NB4 (cell line): ENCODE measurements at regions not wholly inside any gene's neighbourhood (a gene's known extent, or its start where the extent isn't known, plus 50 kb on each side); places are given as distances from the start of the nearest gene placed in this dataset.

Experiments used
- POLR2A ChIP-seq: IDR thresholded peaks from 2 replicates; pipeline ENCODE4 v1.6.1; 2011; ENCODE audit warnings: mild to moderate bottlenecking; ENCODE audit not compliant: insufficient read length; ENCODE audit errors: extremely low read depth
- TF ChIP-seq, protein P1 (sequence below): IDR thresholded peaks from one replicate; pipeline ENCODE4 v1.5.1; 2012; ENCODE audit warnings: low read depth, low read length
- TF ChIP-seq, protein P2 (sequence below): IDR thresholded peaks from 2 replicates; pipeline ENCODE4 v1.6.1; 2011; ENCODE audit warnings: low read depth, low read length

DNA sequence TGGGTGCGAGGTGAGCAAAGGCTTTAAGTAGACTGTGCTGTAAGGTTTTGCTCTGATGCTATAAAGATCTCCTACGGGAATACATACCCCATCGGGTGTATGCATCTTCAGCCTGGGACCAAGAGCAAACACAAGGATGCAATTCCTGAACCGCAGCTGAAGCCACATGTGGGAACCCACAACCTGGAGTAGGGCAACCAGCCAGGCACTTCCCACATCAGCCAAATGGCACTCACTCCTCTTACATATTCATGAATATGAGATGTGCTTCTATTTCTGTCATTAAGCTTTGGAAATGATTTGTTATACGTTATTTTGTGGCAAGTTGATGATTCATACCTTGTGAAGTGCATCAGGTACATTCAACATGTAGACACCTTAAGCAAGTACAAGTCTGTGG lies 619.2 kb downstream of the C6orf118 start:
- TF ChIP-seq, protein P1, sequence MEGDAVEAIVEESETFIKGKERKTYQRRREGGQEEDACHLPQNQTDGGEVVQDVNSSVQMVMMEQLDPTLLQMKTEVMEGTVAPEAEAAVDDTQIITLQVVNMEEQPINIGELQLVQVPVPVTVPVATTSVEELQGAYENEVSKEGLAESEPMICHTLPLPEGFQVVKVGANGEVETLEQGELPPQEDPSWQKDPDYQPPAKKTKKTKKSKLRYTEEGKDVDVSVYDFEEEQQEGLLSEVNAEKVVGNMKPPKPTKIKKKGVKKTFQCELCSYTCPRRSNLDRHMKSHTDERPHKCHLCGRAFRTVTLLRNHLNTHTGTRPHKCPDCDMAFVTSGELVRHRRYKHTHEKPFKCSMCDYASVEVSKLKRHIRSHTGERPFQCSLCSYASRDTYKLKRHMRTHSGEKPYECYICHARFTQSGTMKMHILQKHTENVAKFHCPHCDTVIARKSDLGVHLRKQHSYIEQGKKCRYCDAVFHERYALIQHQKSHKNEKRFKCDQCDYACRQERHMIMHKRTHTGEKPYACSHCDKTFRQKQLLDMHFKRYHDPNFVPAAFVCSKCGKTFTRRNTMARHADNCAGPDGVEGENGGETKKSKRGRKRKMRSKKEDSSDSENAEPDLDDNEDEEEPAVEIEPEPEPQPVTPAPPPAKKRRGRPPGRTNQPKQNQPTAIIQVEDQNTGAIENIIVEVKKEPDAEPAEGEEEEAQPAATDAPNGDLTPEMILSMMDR = no peak
- no peak for TF ChIP-seq POLR2A
- TF ChIP-seq, protein P2, sequence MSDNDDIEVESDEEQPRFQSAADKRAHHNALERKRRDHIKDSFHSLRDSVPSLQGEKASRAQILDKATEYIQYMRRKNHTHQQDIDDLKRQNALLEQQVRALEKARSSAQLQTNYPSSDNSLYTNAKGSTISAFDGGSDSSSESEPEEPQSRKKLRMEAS = no peak
